HG03558 (cell line): ENCODE measurements at regions not wholly inside any gene's neighbourhood (a gene's known extent, or its start where the extent isn't known, plus 50 kb on each side); places are given as distances from the start of the nearest gene placed in this dataset.

Source experiments
- ATAC-seq: cut with Tn5 transposase; IDR thresholded peaks from one replicate; pipeline ENCODE4 v1.9.1; 2021; ENCODE audit warnings: moderate number of reproducible peaks; ENCODE audit not compliant: unreplicated experiment; ENCODE audit errors: extremely low read depth

GRCh38 chr9:86893811-86894490 lies 53.4 kb downstream of the GAS1 start:
- no peak for ATAC-seq

- no peak for ATAC-seq
These were observed 54.7 kb downstream of the GAS1 start for GRCh38 chr9:86892576-86892975.

DNA sequence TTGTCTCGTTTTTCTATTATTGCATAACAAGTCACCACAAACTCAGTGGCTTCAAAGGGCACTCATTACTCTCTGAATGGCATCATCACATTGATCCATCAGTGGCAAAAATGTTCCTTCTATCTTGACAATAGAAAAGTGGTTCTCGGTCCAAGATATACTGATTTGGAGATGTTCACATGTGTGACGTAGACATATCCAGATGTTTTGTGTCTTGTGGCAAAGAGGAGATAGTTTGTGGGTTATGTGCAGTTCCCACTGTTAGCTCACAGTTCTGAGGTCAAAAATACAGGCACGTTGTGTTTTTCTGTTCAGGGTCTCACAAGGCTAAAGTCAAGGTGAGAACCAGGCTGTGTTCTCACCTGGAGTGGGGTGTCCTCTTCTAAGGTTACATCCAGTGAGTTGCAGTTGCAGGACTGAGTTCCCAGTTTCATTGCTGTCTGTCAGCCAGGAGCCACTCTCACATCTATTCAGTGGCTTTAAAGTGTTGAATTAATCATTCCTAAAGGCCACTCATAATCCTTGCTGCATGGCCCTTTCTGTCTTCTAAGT lies 55.3 kb downstream of the GAS1 start:
- no peak for ATAC-seq

- ATAC-seq, result no peak
These were observed 56.2 kb downstream of the GAS1 start for GRCh38 chr9:86891091-86891490.

DNA sequence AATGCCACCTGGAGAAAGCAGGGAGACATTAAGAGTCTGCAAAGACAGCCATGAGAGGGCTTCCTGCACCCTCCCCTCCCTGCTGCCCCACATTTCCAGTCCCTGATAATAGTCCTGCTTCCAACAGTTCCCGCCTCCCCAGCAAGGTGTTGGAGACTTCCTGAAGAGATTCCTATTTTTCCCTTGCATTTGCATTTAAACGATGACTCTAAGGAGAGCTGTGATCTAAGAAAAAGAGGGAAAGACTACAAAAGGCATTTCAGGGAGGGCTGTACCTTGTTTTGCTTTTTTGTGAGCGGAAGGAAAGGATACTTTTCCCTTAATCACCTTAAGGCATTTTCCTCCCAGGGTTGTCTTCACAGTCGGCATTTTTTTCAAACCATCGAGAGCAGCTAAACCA lies 62.1 kb downstream of the GAS1 start:
- no peak for ATAC-seq

GRCh38 chr9:86876621-86877196 lies 70.6 kb downstream of the GAS1 start:
- no peak for ATAC-seq

DNA sequence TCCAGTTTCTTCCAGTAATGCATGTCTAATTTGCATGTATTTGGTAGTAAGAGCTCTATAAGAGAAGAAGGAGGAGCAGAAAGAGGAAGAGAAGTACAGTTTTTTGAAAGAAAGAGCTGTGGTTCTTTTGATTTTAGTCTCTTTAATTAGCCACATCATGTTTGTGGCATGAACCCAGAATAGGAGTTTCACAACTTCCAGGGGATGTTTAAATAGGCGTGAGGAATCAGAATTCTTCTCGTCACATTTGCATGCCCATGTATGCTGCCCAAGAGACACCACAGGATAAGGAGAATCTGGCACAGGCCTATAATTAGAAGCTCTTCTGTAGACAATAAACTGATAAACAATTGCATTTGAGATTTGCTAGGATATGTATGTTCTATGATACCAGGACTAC lies 78.7 kb downstream of the GAS1 start:
- no peak for ATAC-seq

- no peak for ATAC-seq
These were observed 79.4 kb downstream of the GAS1 start for GRCh38 chr9:86867804-86868313.

- no peak for ATAC-seq
These were observed 81.4 kb downstream of the GAS1 start for GRCh38 chr9:86865952-86866351.

DNA sequence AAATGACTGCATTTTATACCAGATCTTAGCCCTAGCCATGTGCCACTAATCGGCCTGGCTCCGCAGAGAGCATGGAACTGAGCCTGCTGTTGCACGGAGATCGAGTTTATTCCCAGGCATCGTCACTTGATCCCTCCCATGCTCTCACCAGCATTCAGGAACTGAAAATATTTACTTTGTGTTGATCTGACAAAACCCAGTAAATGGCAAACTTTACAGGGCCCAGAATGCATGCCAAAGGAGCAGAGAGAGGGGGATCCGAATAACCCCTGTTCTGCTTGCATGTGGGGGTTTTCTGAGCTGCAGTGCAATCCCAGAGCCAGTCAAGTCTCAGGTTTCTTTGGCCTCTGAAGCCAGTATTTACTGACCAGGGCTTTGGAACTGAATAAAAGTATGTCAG lies 87.3 kb downstream of the GAS1 start:
- no peak for ATAC-seq

GRCh38 chr9:86859056-86859455 lies 88.2 kb downstream of the GAS1 start:
- no peak for ATAC-seq

DNA sequence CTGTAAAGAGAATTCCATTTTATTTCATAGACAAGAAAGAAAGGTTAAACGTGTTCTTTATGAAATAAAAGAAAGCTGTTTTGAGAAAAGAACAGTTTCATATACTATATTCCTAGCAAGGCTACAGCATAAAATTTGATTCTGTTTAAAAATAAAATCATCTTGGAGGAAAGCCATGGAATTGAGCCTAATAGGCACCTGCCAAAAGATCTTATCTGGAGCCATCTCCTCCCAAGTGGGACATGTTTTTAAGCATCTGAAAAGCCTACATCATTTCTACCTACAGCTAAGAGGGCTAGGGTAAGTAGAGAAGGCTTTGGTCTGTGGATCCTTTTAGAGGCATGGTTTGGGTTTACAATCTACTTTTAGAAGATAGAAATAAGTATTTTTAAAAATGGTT lies 89.3 kb downstream of the GAS1 start:
- ATAC-seq, result no peak

- no peak for ATAC-seq
These were observed 91.0 kb downstream of the GAS1 start for GRCh38 chr9:86856259-86856658.

GRCh38 chr9:86854898-86855523 lies 92.3 kb downstream of the GAS1 start:
- ATAC-seq, result no peak

GRCh38 chr9:86846656-86847055 lies 100.7 kb downstream of the GAS1 start:
- no peak for ATAC-seq

DNA sequence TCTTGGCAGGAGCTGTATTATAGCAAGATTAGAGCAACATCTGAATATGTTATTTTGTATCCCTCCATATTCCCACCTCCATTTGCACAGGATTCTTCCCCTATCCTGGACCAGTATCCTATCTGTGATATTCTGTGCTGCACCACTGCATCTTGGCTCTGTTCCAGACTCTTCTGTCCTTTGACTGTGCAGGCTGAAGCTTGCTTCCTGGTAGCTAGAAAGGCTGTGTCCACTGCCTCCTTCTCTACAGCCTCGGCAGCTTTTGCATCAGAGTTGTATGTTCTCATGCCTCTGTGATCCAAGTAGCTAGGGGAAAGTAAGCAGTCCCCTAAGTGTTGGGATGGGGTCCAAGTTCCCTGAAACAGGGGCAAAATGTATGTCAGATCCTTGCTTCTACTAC lies 104.1 kb downstream of the GAS1 start:
- ATAC-seq, result no peak

DNA sequence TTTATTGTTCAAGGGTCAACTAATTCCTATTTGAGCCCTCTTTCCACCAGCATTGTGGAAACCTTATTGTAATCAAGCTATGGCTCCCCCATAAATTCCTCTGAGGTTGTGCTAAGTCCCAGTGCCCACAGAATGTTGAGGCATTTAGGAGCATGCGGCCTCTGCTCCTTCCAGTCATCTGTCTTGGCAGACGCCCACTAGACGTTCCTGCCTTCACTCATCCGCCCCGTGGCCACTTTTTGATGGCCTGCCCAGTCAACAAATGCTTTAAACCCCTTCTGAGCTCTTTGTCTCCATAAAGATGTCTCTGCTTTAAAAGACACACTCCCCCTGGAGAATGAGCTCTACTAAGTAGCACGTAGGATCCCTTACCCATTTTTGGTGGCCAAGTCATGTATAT lies 104.7 kb downstream of the GAS1 start:
- ATAC-seq, result no peak

GRCh38 chr9:86839522-86839921 lies 107.8 kb downstream of the GAS1 start:
- no peak for ATAC-seq

DNA sequence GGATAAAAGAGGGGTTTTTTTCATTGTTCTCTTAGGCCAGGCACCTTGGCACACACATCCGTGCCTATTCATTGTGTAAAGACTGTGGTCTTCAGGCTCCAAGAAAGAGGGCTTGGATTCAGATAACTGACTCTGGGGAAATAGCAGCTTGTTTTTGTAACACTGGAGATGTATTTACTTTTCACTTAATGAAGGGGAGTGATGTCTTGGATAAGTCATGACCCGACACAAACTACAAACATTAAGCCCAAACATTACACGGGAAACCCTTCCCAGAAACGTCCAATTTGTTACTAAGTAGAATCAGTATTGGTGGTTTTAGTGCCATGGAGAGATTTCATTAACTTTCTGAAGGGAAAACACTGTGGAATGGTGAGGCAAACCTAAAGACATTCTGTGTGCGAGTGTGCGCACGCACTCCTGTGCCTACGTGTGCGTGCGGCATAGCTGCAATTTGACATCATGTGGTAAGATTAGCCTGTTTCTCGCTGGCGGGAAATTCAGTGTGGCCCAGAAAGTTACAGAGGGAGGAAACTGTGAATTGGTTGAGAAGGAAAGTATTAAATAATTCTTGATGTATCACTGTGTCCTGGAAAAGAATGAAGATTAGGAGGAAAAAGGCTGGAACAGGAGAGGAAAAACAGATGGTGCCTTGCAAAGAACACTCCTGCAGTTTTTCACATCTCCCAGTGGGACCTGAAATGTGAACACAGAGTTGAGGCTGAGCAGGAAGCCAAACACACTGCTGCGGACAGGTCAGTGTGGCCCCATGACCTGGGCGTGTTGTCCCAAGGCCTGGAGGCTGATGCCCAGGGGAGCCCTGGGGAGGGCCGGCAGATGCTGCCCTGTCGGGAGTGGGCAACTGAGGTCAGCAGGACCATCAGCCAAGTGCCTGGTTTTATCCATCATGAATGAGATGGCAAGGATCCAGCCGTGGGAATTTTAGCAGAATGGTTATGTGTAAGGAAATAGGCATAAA lies 108.5 kb downstream of the GAS1 start:
- no peak for ATAC-seq

GRCh38 chr9:86837345-86837744 lies 110.0 kb downstream of the GAS1 start:
- no peak for ATAC-seq
